CD8-positive, alpha-beta memory T cell (primary cell): ENCODE measurements at regions not wholly inside any gene's neighbourhood (a gene's known extent, or its start where the extent isn't known, plus 50 kb on each side); places are given as distances from the start of the nearest gene placed in this dataset.
"Not testable (repeated sequence)": the region's sequence is repeated elsewhere in the genome, so short reads cannot be mapped to it uniquely, and the experiment has no call there.

ENCODE experiments used
- CTCF ChIA-PET: fragments of 350-600 bp; sonication (Branson Sonifier 250); formaldehyde crosslinking; loops from one replicate; lab custom pipeline; 2021; ENCODE audit warnings: antibody characterized with exemption; lab: Charles Lee
- POLR2A ChIA-PET: fragments of 350-600 bp; sonication (Branson Sonifier 250); formaldehyde crosslinking; loops from one replicate; lab custom pipeline; 2021; ENCODE audit warnings: antibody characterized with exemption; lab: Charles Lee
- DNase-seq, 5 donors: peaks; one replicate each; pipeline versions ENCODE4 v3.0.0 to v3.0.0-alpha.2; 2020 to 2022; ENCODE audit warnings: mixed read lengths in 1 of 5
- H3K27ac ChIP-seq: one replicate; pipeline ENCODE4 v1.7.0; 2013; ENCODE audit warnings: low read depth, mild to moderate bottlenecking, low read length, moderate library complexity
- H3K27me3 ChIP-seq: 2 replicates; pipeline ENCODE4 v1.7.0; 2013; ENCODE audit warnings: low read length, mild to moderate bottlenecking; ENCODE audit not compliant: insufficient read depth, poor library complexity, severe bottlenecking
- H3K36me3 ChIP-seq: 2 replicates; pipeline ENCODE4 v1.7.0; 2013; ENCODE audit warnings: mild to moderate bottlenecking, low read length, moderate library complexity; ENCODE audit not compliant: insufficient read depth
- H3K4me1 ChIP-seq: 2 replicates; pipeline ENCODE4 v1.7.0; 2013; ENCODE audit warnings: mild to moderate bottlenecking, low read length, moderate library complexity; ENCODE audit not compliant: insufficient read depth
- H3K4me3 ChIP-seq: 2 replicates; pipeline ENCODE4 v1.7.0; 2013; ENCODE audit warnings: mild to moderate bottlenecking, low read length
- H3K9me3 ChIP-seq: 2 replicates; pipeline ENCODE4 v1.7.0; 2013; ENCODE audit warnings: mild to moderate bottlenecking, low read length
- H3K27ac Mint-ChIP-seq, 8 donors: one replicate each; pipeline ENCODE4 v1.8.0; 2020 to 2021; ENCODE audit warnings: mixed read lengths in 8 of 8, mild to moderate bottlenecking in 6 of 8, inconsistent platforms in 3 of 8, moderate library complexity in 3 of 8
- H3K27me3 Mint-ChIP-seq, 2 donors: one replicate each; pipeline ENCODE4 v1.8.0; 2020 to 2021; ENCODE audit warnings: mixed read lengths in 2 of 2, mild to moderate bottlenecking in 1 of 2, moderate library complexity in 1 of 2
- H3K36me3 Mint-ChIP-seq, 3 donors: one replicate each; pipeline ENCODE4 v1.8.0; 2020 to 2021; ENCODE audit warnings: mixed read lengths in 3 of 3, inconsistent platforms in 1 of 3, mild to moderate bottlenecking in 1 of 3
- H3K4me1 Mint-ChIP-seq, 3 donors: one replicate each; pipeline ENCODE4 v1.8.0; 2020 to 2021; ENCODE audit warnings: mixed read lengths in 3 of 3, inconsistent platforms in 1 of 3, mild to moderate bottlenecking in 1 of 3
- H3K4me3 Mint-ChIP-seq, 7 donors: one replicate each; pipeline ENCODE4 v1.8.0; 2020 to 2021; ENCODE audit warnings: mixed read lengths in 7 of 7, mild to moderate bottlenecking in 6 of 7, moderate library complexity in 4 of 7, inconsistent platforms in 2 of 7
- H3K9me3 Mint-ChIP-seq, 5 donors: one replicate each; pipeline ENCODE4 v1.8.0; 2020 to 2022; ENCODE audit warnings: mixed read lengths in 5 of 5, mild to moderate bottlenecking in 3 of 5, moderate library complexity in 2 of 5, inconsistent platforms in 1 of 5

GRCh38 chr7:131839967-131840690 is 283.7 kb upstream of the PODXL start:
- no peak overlapping the region for H3K27ac ChIP-seq
- CTCF ChIA-PET: no interaction called here
- Mint-ChIP-seq H3K27me3 (peaks cover 2 to 4% of the 10 kb centered on the region in 2 donors), H3K36me3 (no peaks in the 10 kb centered on the region), H3K27ac (no peak overlapping the region), H3K4me3 (no peak overlapping the region), H3K4me1 (no peaks in the 10 kb centered on the region), H3K9me3 (no peaks in the 10 kb centered on the region)
- H3K4me3 ChIP-seq: no peak overlapping the region
- H3K4me1 ChIP-seq: no peaks in the 10 kb centered on the region
- no peak for DNase-seq
- no peaks in the 10 kb centered on the region for H3K36me3 ChIP-seq
- no peaks in the 10 kb centered on the region for H3K9me3 ChIP-seq
- POLR2A ChIA-PET: no interaction called here
- no peaks in the 10 kb centered on the region for H3K27me3 ChIP-seq

GRCh38 chr7:131836733-131837132 is 280.3 kb upstream of the PODXL start:
- H3K4me1 Mint-ChIP-seq: no peaks in the 10 kb centered on the region
- H3K9me3 ChIP-seq: no peaks in the 10 kb centered on the region
- H3K27me3 Mint-ChIP-seq: peaks cover 2 to 15% of the 10 kb centered on the region in 2 donors
- ChIA-PET POLR2A (no interaction called here), CTCF (no interaction called here)
- no peaks in the 10 kb centered on the region for H3K27me3 ChIP-seq
- H3K4me3 ChIP-seq: no peak overlapping the region
- H3K27ac ChIP-seq: no peak overlapping the region
- no peak overlapping the region for H3K4me3 Mint-ChIP-seq
- peaks cover 0 to 2% (median 0%) of the 10 kb centered on the region in 5 donors for H3K9me3 Mint-ChIP-seq
- no peaks in the 10 kb centered on the region for H3K4me1 ChIP-seq
- H3K36me3 Mint-ChIP-seq: no peaks in the 10 kb centered on the region
- no peak for DNase-seq
- H3K36me3 ChIP-seq: no peaks in the 10 kb centered on the region
- H3K27ac Mint-ChIP-seq: no peak overlapping the region

GRCh38 chr7:131835141-131835540 is 278.7 kb upstream of the PODXL start:
- Histone ChIP-seq H3K27ac (no peak overlapping the region), H3K4me3 (no peak overlapping the region), H3K9me3 (no peaks in the 10 kb centered on the region), H3K36me3 (no peaks in the 10 kb centered on the region), H3K4me1 (no peaks in the 10 kb centered on the region), H3K27me3 (no peaks in the 10 kb centered on the region)
- POLR2A ChIA-PET: no interaction called here
- no peaks in the 10 kb centered on the region for H3K4me1 Mint-ChIP-seq
- no peaks in the 10 kb centered on the region for H3K36me3 Mint-ChIP-seq
- H3K4me3 Mint-ChIP-seq: no peak overlapping the region
- no peak for DNase-seq
- H3K9me3 Mint-ChIP-seq: peaks cover 0 to 2% (median 0%) of the 10 kb centered on the region in 5 donors
- no peak overlapping the region for H3K27ac Mint-ChIP-seq
- H3K27me3 Mint-ChIP-seq: peaks cover 7 to 26% of the 10 kb centered on the region in 2 donors
- CTCF ChIA-PET: no interaction called here

- H3K4me1 Mint-ChIP-seq: no peaks in the 10 kb centered on the region
- H3K9me3 Mint-ChIP-seq: peaks cover 0 to 5% (median 0%) of the 10 kb centered on the region in 5 donors
- no peak overlapping the region for H3K27ac Mint-ChIP-seq
- no peak overlapping the region for H3K4me3 Mint-ChIP-seq
- H3K27me3 Mint-ChIP-seq: peaks cover 10 to 34% of the 10 kb centered on the region in 2 donors
- no peaks in the 10 kb centered on the region for H3K36me3 ChIP-seq
- no peaks in the 10 kb centered on the region for H3K27me3 ChIP-seq
- H3K4me3 ChIP-seq: no peak overlapping the region
- H3K36me3 Mint-ChIP-seq: no peaks in the 10 kb centered on the region
- no peak for DNase-seq
- no peaks in the 10 kb centered on the region for H3K9me3 ChIP-seq
- no peaks in the 10 kb centered on the region for H3K4me1 ChIP-seq
- no peak overlapping the region for H3K27ac ChIP-seq
- POLR2A ChIA-PET: no interaction called here
- CTCF ChIA-PET: interaction anchor here (0.9 kb wide), 1 partner anchor 29 kb away, joined by 3 read pairs; no protein-coding TSS in a partner anchor
Measured at GRCh38 chr7:131830681-131831080, 274.3 kb upstream of the PODXL start.

GRCh38 chr7:131829947-131830558 is 273.6 kb upstream of the PODXL start:
- Mint-ChIP-seq H3K36me3 (no peaks in the 10 kb centered on the region), H3K27me3 (peaks cover 10 to 34% of the 10 kb centered on the region in 2 donors), H3K4me3 (no peak overlapping the region), H3K9me3 (peaks cover 0 to 5% (median 0%) of the 10 kb centered on the region in 5 donors), H3K27ac (peak overlapping the region in 1 of 8 donors; percentile 50), H3K4me1 (no peaks in the 10 kb centered on the region)
- Histone ChIP-seq H3K9me3 (no peaks in the 10 kb centered on the region), H3K4me3 (no peak overlapping the region), H3K36me3 (no peaks in the 10 kb centered on the region), H3K27me3 (no peaks in the 10 kb centered on the region), H3K27ac (no peak overlapping the region), H3K4me1 (no peaks in the 10 kb centered on the region)
- DNase-seq: no peak
- ChIA-PET CTCF (interaction anchor here (0.9 kb wide), 1 partner anchor 29 kb away, joined by 3 read pairs; no protein-coding TSS in a partner anchor), POLR2A (no interaction called here)

GRCh38 chr7:131827421-131827820 is 271.0 kb upstream of the PODXL start:
- no peaks in the 10 kb centered on the region for H3K27me3 ChIP-seq
- POLR2A ChIA-PET: no interaction called here

GRCh38 chr7:131826960-131827359 is 270.5 kb upstream of the PODXL start:
- Mint-ChIP-seq H3K4me1 (no peaks in the 10 kb centered on the region), H3K27me3 (peaks cover 12 to 21% of the 10 kb centered on the region in 2 donors), H3K4me3 (no peak overlapping the region), H3K36me3 (no peaks in the 10 kb centered on the region), H3K27ac (no peak overlapping the region), H3K9me3 (peaks cover 0 to 5% (median 0%) of the 10 kb centered on the region in 5 donors)
- H3K36me3 ChIP-seq: no peaks in the 10 kb centered on the region
- DNase-seq: no peak
- no peaks in the 10 kb centered on the region for H3K27me3 ChIP-seq
- no peak overlapping the region for H3K4me3 ChIP-seq
- H3K9me3 ChIP-seq: no peaks in the 10 kb centered on the region
- POLR2A ChIA-PET: no interaction called here
- no peak overlapping the region for H3K27ac ChIP-seq
- CTCF ChIA-PET: no interaction called here
- no peaks in the 10 kb centered on the region for H3K4me1 ChIP-seq

More at GRCh38 chr7:131827421-131827820, 271.0 kb upstream of the PODXL start:
- no peak for DNase-seq
- Histone ChIP-seq H3K4me3 (no peak overlapping the region), H3K9me3 (no peaks in the 10 kb centered on the region), H3K4me1 (no peaks in the 10 kb centered on the region), H3K27ac (no peak overlapping the region), H3K36me3 (no peaks in the 10 kb centered on the region)
- no peak overlapping the region for H3K27ac Mint-ChIP-seq
- CTCF ChIA-PET: no interaction called here
- H3K4me3 Mint-ChIP-seq: no peak overlapping the region
- H3K36me3 Mint-ChIP-seq: no peaks in the 10 kb centered on the region
- H3K4me1 Mint-ChIP-seq: no peaks in the 10 kb centered on the region
- peaks cover 12 to 22% of the 10 kb centered on the region in 2 donors for H3K27me3 Mint-ChIP-seq
- H3K9me3 Mint-ChIP-seq: peaks cover 0 to 5% (median 0%) of the 10 kb centered on the region in 5 donors

- H3K9me3 Mint-ChIP-seq, DNase-seq, H3K27me3 ChIP-seq, H3K27ac ChIP-seq, H3K4me3 Mint-ChIP-seq, H3K27ac Mint-ChIP-seq, H3K4me3 ChIP-seq, H3K4me1 ChIP-seq, POLR2A ChIA-PET, H3K36me3 ChIP-seq, H3K4me1 Mint-ChIP-seq, H3K36me3 Mint-ChIP-seq, H3K27me3 Mint-ChIP-seq, H3K9me3 ChIP-seq, CTCF ChIA-PET: not testable (repeated sequence)
Measured at GRCh38 chr7:131823961-131824440, 267.6 kb upstream of the PODXL start.
